ENCODE measurements at regions not wholly inside any gene's neighbourhood (a gene's known extent, or its start where the extent isn't known, plus 50 kb on each side); places are given as distances from the start of the nearest gene placed in this dataset.

DNA sequence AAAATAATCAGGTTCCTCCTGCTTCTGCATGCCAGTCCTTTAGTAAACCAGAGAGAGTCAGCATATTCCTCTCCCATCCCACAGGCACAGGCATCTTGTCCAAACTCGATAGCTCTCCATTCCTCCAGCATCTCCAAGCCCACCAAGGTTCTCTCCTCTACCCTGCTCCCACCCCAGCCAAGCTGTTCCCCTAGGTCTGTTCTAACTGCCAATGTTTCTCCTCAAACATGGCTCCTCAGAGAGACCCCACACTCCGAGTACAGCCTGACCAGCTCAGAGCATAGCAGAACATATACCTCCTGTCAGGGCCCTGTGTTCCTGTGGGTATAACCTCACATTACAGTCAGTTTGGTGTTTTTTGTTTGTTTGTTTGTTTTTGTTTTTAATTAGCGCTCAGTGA, 177.8 kb downstream of the VEGFA start:
- DNase-seq (ENCODE audit: low spot score), result no peak
- in situ Hi-C loops (cut with MboI; ENCODE audit: low pct_unique_long_range_greater_than_20kb, low sequenced_read_pairs, unreplicated experiment), result no loop called here
- TF ChIP-seq, protein P1, sequence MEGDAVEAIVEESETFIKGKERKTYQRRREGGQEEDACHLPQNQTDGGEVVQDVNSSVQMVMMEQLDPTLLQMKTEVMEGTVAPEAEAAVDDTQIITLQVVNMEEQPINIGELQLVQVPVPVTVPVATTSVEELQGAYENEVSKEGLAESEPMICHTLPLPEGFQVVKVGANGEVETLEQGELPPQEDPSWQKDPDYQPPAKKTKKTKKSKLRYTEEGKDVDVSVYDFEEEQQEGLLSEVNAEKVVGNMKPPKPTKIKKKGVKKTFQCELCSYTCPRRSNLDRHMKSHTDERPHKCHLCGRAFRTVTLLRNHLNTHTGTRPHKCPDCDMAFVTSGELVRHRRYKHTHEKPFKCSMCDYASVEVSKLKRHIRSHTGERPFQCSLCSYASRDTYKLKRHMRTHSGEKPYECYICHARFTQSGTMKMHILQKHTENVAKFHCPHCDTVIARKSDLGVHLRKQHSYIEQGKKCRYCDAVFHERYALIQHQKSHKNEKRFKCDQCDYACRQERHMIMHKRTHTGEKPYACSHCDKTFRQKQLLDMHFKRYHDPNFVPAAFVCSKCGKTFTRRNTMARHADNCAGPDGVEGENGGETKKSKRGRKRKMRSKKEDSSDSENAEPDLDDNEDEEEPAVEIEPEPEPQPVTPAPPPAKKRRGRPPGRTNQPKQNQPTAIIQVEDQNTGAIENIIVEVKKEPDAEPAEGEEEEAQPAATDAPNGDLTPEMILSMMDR (IDR thresholded peaks at IDR 0.05; ENCODE audit: extremely low read depth, insufficient read depth, missing control alignments), result no peak

GRCh38 chr6:43946641-43947363, 176.8 kb downstream of the VEGFA start:
- in situ Hi-C loops (cut with MboI; ENCODE audit: low pct_unique_long_range_greater_than_20kb, low sequenced_read_pairs, unreplicated experiment), result no loop called here
- DNase-seq (ENCODE audit: low spot score), result no peak
- TF ChIP-seq, protein P1 (IDR thresholded peaks at IDR 0.05; ENCODE audit: extremely low read depth, insufficient read depth, missing control alignments), result no peak

DNA sequence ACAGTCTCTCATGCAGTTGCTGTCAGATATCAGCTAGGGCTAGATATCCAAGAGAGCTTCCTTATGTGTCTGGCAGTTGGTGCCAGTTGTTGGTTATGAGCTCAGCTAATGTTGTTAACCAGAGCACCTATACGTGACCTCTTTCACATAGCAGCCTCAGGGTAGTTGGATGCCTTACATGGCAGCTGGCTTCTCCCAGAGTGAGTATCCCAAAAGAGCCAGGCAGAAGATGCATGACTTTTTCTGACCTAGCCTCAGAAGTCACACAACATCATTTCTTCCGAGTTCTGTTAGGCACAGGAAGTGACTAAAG, 175.7 kb downstream of the VEGFA start:
- no peak for DNase-seq (ENCODE audit: low spot score)
- TF ChIP-seq, protein P1 (IDR thresholded peaks at IDR 0.05; ENCODE audit: extremely low read depth, insufficient read depth, missing control alignments), result no peak
- in situ Hi-C loops (cut with MboI; ENCODE audit: low pct_unique_long_range_greater_than_20kb, low sequenced_read_pairs, unreplicated experiment), result no loop called here

DNA sequence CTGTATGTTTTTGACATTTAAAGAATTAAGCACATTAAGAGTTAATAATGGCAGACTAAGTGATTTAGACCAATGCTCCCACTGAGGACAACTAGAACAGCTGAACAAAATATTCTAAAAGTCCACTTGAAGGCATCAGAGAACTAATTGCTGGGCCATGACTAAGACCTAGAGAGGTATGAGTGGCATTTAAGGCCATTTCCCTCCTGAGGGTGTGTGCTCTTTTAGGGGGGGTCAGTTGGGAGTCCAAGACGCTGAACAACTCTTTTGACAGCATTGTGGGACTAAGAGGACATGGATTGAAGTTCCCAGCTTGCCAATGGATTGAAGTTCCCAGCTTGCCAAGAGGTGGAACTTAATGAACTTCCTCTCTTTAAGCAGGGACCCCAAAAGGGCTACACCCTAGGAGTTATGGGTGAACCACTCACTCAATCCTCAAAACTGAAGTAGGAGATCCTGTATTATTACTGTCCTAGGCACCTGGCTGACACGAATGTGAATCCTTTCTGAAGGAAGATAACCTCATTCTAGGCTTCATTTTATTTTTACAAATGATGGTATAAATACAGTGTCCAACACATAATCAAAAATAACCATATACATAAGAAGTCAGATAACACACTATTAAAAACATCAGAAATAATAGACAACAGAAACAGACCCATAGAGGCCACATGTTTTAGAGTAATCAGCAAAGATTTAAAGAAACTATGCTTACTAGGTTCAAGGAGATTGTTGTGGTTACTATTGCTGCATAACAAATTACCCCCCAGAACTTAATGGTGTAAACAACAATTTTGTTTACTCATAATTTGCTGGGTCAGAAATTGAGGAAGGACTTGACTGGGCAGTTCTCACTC, 175.1 kb downstream of the VEGFA start:
- DNase-seq (ENCODE audit: low spot score), result no peak
- TF ChIP-seq, protein P1 (IDR thresholded peaks at IDR 0.05; ENCODE audit: extremely low read depth, insufficient read depth, missing control alignments), result no peak
- in situ Hi-C loops (cut with MboI; ENCODE audit: low pct_unique_long_range_greater_than_20kb, low sequenced_read_pairs, unreplicated experiment), result no loop called here

DNA sequence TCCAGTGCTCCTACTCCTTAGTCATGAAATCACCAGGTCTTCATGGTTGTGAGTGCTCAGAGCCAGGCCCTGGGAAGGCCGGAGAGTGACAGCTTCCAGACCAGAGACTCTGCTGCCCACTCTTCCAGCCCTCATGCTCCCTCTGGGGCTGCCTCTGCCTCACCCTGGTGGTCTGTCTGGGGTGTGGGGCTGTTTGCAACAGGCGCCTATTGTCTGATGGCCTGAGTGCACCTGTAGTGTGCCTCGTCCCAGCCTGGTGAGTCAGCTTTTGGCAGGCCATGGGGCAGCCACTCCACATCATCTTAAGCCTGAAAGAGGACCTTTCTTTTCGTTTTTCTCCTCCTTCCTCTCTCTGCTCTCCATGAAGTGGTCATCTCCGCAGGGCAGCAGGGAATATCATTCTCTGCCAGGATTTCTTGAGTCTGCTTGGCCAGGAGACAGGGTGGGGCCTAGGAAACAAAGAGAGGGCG, 173.8 kb downstream of the VEGFA start:
- TF ChIP-seq, protein P1 (IDR thresholded peaks at IDR 0.05; ENCODE audit: extremely low read depth, insufficient read depth, missing control alignments), result no peak
- DNase-seq (ENCODE audit: low spot score), result no peak
- in situ Hi-C loops (cut with MboI; ENCODE audit: low pct_unique_long_range_greater_than_20kb, low sequenced_read_pairs, unreplicated experiment), result no loop called here

GRCh38 chr6:43943099-43943766, 173.2 kb downstream of the VEGFA start:
- in situ Hi-C loops (cut with MboI; ENCODE audit: low pct_unique_long_range_greater_than_20kb, low sequenced_read_pairs, unreplicated experiment), result no loop called here

More at GRCh38 chr6:43943099-43943766, 173.2 kb downstream of the VEGFA start:
- DNase-seq (ENCODE audit: low spot score), result no peak
- TF ChIP-seq, protein P1 (IDR thresholded peaks at IDR 0.05; ENCODE audit: extremely low read depth, insufficient read depth, missing control alignments), result no peak

Measured in GM13977 (cell line).